ENCODE measurements at regions not wholly inside any gene's neighbourhood (a gene's known extent, or its start where the extent isn't known, plus 50 kb on each side); places are given as distances from the start of the nearest gene placed in this dataset.

GRCh38 chr3:80496452-80496851 is 728.7 kb upstream of the ROBO1 start:
- H3K36me3 Mint-ChIP-seq = no peaks in the 10 kb centered on the region
- H3K27me3 Mint-ChIP-seq (ENCODE audit: low read depth in 3 of 3) = no peaks in the 10 kb centered on the region
- no peak for DNase-seq
- H3K9me3 Mint-ChIP-seq = peaks cover 10 to 53% (median 26%) of the 10 kb centered on the region in 6 donors
- H3K4me3 Mint-ChIP-seq = no peak overlapping the region
- no peaks in the 10 kb centered on the region for H3K4me1 Mint-ChIP-seq
- H3K27ac Mint-ChIP-seq = no peak overlapping the region

GRCh38 chr3:80492162-80492561 is 724.4 kb upstream of the ROBO1 start:
- H3K9me3 Mint-ChIP-seq = peaks cover 3 to 41% (median 15%) of the 10 kb centered on the region in 6 donors
- H3K27ac Mint-ChIP-seq = no peak overlapping the region
- no peaks in the 10 kb centered on the region for H3K4me1 Mint-ChIP-seq
- DNase-seq = no peak
- no peak overlapping the region for H3K4me3 Mint-ChIP-seq
- H3K36me3 Mint-ChIP-seq = no peaks in the 10 kb centered on the region
- H3K27me3 Mint-ChIP-seq (ENCODE audit: low read depth in 3 of 3) = no peaks in the 10 kb centered on the region

GRCh38 chr3:80472961-80473360 is 705.2 kb upstream of the ROBO1 start:
- H3K9me3 Mint-ChIP-seq = peaks cover 7 to 47% (median 28%) of the 10 kb centered on the region in 6 donors
- peaks cover 0 to 1% (median 0%) of the 10 kb centered on the region in 3 donors for H3K27me3 Mint-ChIP-seq (ENCODE audit: low read depth in 3 of 3)
- no peaks in the 10 kb centered on the region for H3K36me3 Mint-ChIP-seq
- H3K4me1 Mint-ChIP-seq = no peaks in the 10 kb centered on the region
- H3K27ac Mint-ChIP-seq = no peak overlapping the region
- no peak for DNase-seq
- no peak overlapping the region for H3K4me3 Mint-ChIP-seq

GRCh38 chr3:80472459-80472858 is 704.7 kb upstream of the ROBO1 start:
- H3K36me3 Mint-ChIP-seq = no peaks in the 10 kb centered on the region
- no peak overlapping the region for H3K27ac Mint-ChIP-seq
- H3K4me1 Mint-ChIP-seq = no peaks in the 10 kb centered on the region
- peaks cover 7 to 44% (median 30%) of the 10 kb centered on the region in 6 donors for H3K9me3 Mint-ChIP-seq
- H3K27me3 Mint-ChIP-seq (ENCODE audit: low read depth in 3 of 3) = peaks cover 0 to 1% (median 0%) of the 10 kb centered on the region in 3 donors
- no peak for DNase-seq
- no peak overlapping the region for H3K4me3 Mint-ChIP-seq

GRCh38 chr3:80470433-80470832 is 702.6 kb upstream of the ROBO1 start:
- no peak overlapping the region for H3K27ac Mint-ChIP-seq
- H3K27me3 Mint-ChIP-seq (ENCODE audit: low read depth in 3 of 3) = peaks cover 0 to 1% (median 0%) of the 10 kb centered on the region in 3 donors
- H3K9me3 Mint-ChIP-seq = peaks cover 12 to 59% (median 38%) of the 10 kb centered on the region in 6 donors
- no peak for DNase-seq
- peaks cover 0 to 6% (median 0%) of the 10 kb centered on the region in 3 donors for H3K36me3 Mint-ChIP-seq
- no peak overlapping the region for H3K4me3 Mint-ChIP-seq
- no peaks in the 10 kb centered on the region for H3K4me1 Mint-ChIP-seq

GRCh38 chr3:80465746-80466145 is 697.9 kb upstream of the ROBO1 start:
- Mint-ChIP-seq H3K4me1 (no peaks in the 10 kb centered on the region), H3K27me3 (ENCODE audit: low read depth in 3 of 3) (peaks cover 0 to 1% (median 0%) of the 10 kb centered on the region in 3 donors), H3K9me3 (peaks cover 12 to 57% (median 34%) of the 10 kb centered on the region in 6 donors), H3K4me3 (no peak overlapping the region), H3K27ac (no peak overlapping the region), H3K36me3 (peaks cover 0 to 10% (median 0%) of the 10 kb centered on the region in 3 donors)
- no peak for DNase-seq

- H3K4me3 Mint-ChIP-seq = no peak overlapping the region
- no peak overlapping the region for H3K27ac Mint-ChIP-seq
- no peaks in the 10 kb centered on the region for H3K36me3 Mint-ChIP-seq
- DNase-seq = no peak
- H3K27me3 Mint-ChIP-seq (ENCODE audit: low read depth in 3 of 3) = no peaks in the 10 kb centered on the region
- H3K9me3 Mint-ChIP-seq = peaks cover 0 to 13% (median 3%) of the 10 kb centered on the region in 6 donors
- H3K4me1 Mint-ChIP-seq = no peaks in the 10 kb centered on the region
These were observed 683.6 kb upstream of the ROBO1 start for GRCh38 chr3:80451393-80451792.

GRCh38 chr3:80445641-80446040 is 677.8 kb upstream of the ROBO1 start:
- peaks cover 0 to 28% (median 8%) of the 10 kb centered on the region in 6 donors for H3K9me3 Mint-ChIP-seq
- peaks cover 0 to 3% (median 0%) of the 10 kb centered on the region in 3 donors for H3K27me3 Mint-ChIP-seq (ENCODE audit: low read depth in 3 of 3)

GRCh38 chr3:80445053-80445452 is 677.3 kb upstream of the ROBO1 start:
- H3K4me3 Mint-ChIP-seq = no peak overlapping the region
- no peaks in the 10 kb centered on the region for H3K4me1 Mint-ChIP-seq
- peaks cover 0 to 3% (median 0%) of the 10 kb centered on the region in 3 donors for H3K27me3 Mint-ChIP-seq (ENCODE audit: low read depth in 3 of 3)
- H3K36me3 Mint-ChIP-seq = no peaks in the 10 kb centered on the region
- H3K9me3 Mint-ChIP-seq = peaks cover 0 to 29% (median 8%) of the 10 kb centered on the region in 6 donors
- H3K27ac Mint-ChIP-seq = no peak overlapping the region
- DNase-seq = no peak

More at GRCh38 chr3:80445641-80446040, 677.8 kb upstream of the ROBO1 start:
- Mint-ChIP-seq H3K4me1 (no peaks in the 10 kb centered on the region), H3K27ac (no peak overlapping the region), H3K36me3 (no peaks in the 10 kb centered on the region), H3K4me3 (no peak overlapping the region)
- no peak for DNase-seq

GRCh38 chr3:80439490-80439889 is 671.7 kb upstream of the ROBO1 start:
- Mint-ChIP-seq H3K36me3 (no peaks in the 10 kb centered on the region), H3K4me1 (no peaks in the 10 kb centered on the region), H3K4me3 (no peak overlapping the region), H3K27me3 (ENCODE audit: low read depth in 3 of 3) (peaks cover 0 to 3% (median 0%) of the 10 kb centered on the region in 3 donors), H3K9me3 (peaks cover 4 to 23% (median 7%) of the 10 kb centered on the region in 6 donors), H3K27ac (no peak overlapping the region)
- no peak for DNase-seq

- Mint-ChIP-seq H3K27ac (no peak overlapping the region), H3K36me3 (no peaks in the 10 kb centered on the region), H3K4me3 (no peak overlapping the region), H3K9me3 (peaks cover 2 to 36% (median 20%) of the 10 kb centered on the region in 6 donors), H3K27me3 (ENCODE audit: low read depth in 3 of 3) (peaks cover 0 to 3% (median 1%) of the 10 kb centered on the region in 3 donors), H3K4me1 (no peaks in the 10 kb centered on the region)
- DNase-seq = no peak
These were observed 666.6 kb upstream of the ROBO1 start for GRCh38 chr3:80434366-80434765.

- no peak overlapping the region for H3K27ac Mint-ChIP-seq
- no peaks in the 10 kb centered on the region for H3K4me1 Mint-ChIP-seq
- no peak for DNase-seq
- H3K4me3 Mint-ChIP-seq = no peak overlapping the region
- H3K27me3 Mint-ChIP-seq (ENCODE audit: low read depth in 3 of 3) = no peaks in the 10 kb centered on the region
- peaks cover 8 to 64% (median 39%) of the 10 kb centered on the region in 6 donors for H3K9me3 Mint-ChIP-seq
- no peaks in the 10 kb centered on the region for H3K36me3 Mint-ChIP-seq
These were observed 657.2 kb upstream of the ROBO1 start for GRCh38 chr3:80424951-80425350.

GRCh38 chr3:80408030-80408721 is 640.4 kb upstream of the ROBO1 start:
- Mint-ChIP-seq H3K27ac (no peak overlapping the region), H3K36me3 (no peaks in the 10 kb centered on the region), H3K27me3 (ENCODE audit: low read depth in 3 of 3) (peaks cover 0 to 3% (median 0%) of the 10 kb centered on the region in 3 donors), H3K4me3 (no peak overlapping the region), H3K9me3 (peaks cover 10 to 53% (median 17%) of the 10 kb centered on the region in 6 donors), H3K4me1 (no peaks in the 10 kb centered on the region)
- no peak for DNase-seq

- H3K4me3 Mint-ChIP-seq = no peak overlapping the region
- DNase-seq = no peak
- H3K27ac Mint-ChIP-seq = no peak overlapping the region
- H3K27me3 Mint-ChIP-seq (ENCODE audit: low read depth in 3 of 3) = peaks cover 0 to 3% (median 0%) of the 10 kb centered on the region in 3 donors
- H3K4me1 Mint-ChIP-seq = no peaks in the 10 kb centered on the region
- H3K9me3 Mint-ChIP-seq = peaks cover 1 to 37% (median 17%) of the 10 kb centered on the region in 6 donors
- H3K36me3 Mint-ChIP-seq = no peaks in the 10 kb centered on the region
These were observed 637.8 kb upstream of the ROBO1 start for GRCh38 chr3:80405618-80406017.

- H3K9me3 Mint-ChIP-seq = peaks cover 11 to 33% (median 23%) of the 10 kb centered on the region in 6 donors
- no peak overlapping the region for H3K27ac Mint-ChIP-seq
- no peaks in the 10 kb centered on the region for H3K27me3 Mint-ChIP-seq (ENCODE audit: low read depth in 3 of 3)
- no peaks in the 10 kb centered on the region for H3K4me1 Mint-ChIP-seq
- no peak for DNase-seq
- no peak overlapping the region for H3K4me3 Mint-ChIP-seq
- H3K36me3 Mint-ChIP-seq = no peaks in the 10 kb centered on the region
These were observed 627.2 kb upstream of the ROBO1 start for GRCh38 chr3:80395023-80395422.
